Endothelial cell (in vitro differentiated cells): ENCODE measurements at regions not wholly inside any gene's neighbourhood (a gene's known extent, or its start where the extent isn't known, plus 50 kb on each side); places are given as distances from the start of the nearest gene placed in this dataset.

Source experiments
- DNase-seq: peaks from one replicate; pipeline ENCODE4 v3.0.0; 2021; ENCODE audit warnings: low spot score
- H3K27ac Mint-ChIP-seq: one replicate; pipeline ENCODE4 v1.8.0; 2021; ENCODE audit warnings: mixed read lengths, inconsistent platforms; ENCODE audit not compliant: unreplicated experiment
- H3K27me3 Mint-ChIP-seq: one replicate; pipeline ENCODE4 v1.8.0; 2021; ENCODE audit warnings: mild to moderate bottlenecking, moderate library complexity, mixed read lengths, inconsistent platforms; ENCODE audit not compliant: unreplicated experiment
- H3K36me3 Mint-ChIP-seq: one replicate; pipeline ENCODE4 v1.8.0; 2021; ENCODE audit warnings: mild to moderate bottlenecking, low read depth, mixed read lengths, inconsistent platforms; ENCODE audit not compliant: unreplicated experiment
- H3K4me1 Mint-ChIP-seq: one replicate; pipeline ENCODE4 v1.8.0; 2021; ENCODE audit warnings: mild to moderate bottlenecking, mixed read lengths, inconsistent platforms; ENCODE audit not compliant: unreplicated experiment
- H3K4me3 Mint-ChIP-seq: one replicate; pipeline ENCODE4 v1.8.0; 2021; ENCODE audit warnings: mild to moderate bottlenecking, mixed read lengths, inconsistent platforms; ENCODE audit not compliant: unreplicated experiment
- H3K9me3 Mint-ChIP-seq: one replicate; pipeline ENCODE4 v1.8.0; 2021; ENCODE audit warnings: mixed read lengths, inconsistent platforms; ENCODE audit not compliant: unreplicated experiment
- TF ChIP-seq, protein P1 (sequence below): fragments of 200-600 bp; sonication (generic); IDR thresholded peaks from one replicate; pipeline ENCODE4 v1.5.0; 2021; ENCODE audit warnings: antibody characterized with exemption; ENCODE audit not compliant: unreplicated experiment

DNA sequence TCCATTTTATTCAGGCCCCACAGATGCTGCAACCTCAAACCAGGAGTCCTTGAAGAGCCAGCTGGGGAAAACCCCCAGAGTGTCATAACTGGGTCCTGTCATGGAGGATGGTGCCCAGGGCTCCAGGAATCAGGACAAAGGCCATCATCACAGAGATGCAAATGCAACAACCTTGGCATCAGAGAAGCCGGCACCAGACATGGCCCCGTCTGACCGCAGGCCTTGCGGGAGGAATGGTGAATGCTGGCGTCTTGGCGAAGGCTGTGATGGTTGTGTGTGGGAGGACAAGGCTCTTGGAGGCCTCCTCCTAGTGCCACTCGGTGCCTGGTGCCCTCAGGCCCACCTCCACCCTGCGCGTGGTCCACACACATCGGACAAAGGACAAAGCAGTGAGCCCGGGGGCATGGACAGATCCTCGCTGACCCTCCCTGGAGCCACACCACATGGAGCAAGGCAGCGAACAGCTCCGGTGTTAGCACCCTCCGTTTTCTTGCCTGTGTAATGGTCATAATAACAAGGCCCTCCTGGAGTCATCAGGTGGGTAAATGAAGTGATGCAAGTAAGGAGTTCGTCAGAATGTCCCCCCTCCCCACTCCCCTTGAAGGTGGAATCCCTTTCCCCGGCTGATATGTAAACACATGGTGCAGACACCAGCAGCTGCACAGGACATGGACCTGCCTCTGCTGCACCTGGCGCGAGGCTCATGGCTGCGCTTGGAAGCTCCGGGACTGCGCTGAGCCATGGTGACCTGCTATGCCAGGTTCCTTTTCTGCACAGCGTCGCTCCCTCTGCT lies 380.7 kb downstream of the IRX2 start:
- peaks cover 10% of the 10 kb centered on the region for H3K27me3 Mint-ChIP-seq
- TF ChIP-seq, protein P1, sequence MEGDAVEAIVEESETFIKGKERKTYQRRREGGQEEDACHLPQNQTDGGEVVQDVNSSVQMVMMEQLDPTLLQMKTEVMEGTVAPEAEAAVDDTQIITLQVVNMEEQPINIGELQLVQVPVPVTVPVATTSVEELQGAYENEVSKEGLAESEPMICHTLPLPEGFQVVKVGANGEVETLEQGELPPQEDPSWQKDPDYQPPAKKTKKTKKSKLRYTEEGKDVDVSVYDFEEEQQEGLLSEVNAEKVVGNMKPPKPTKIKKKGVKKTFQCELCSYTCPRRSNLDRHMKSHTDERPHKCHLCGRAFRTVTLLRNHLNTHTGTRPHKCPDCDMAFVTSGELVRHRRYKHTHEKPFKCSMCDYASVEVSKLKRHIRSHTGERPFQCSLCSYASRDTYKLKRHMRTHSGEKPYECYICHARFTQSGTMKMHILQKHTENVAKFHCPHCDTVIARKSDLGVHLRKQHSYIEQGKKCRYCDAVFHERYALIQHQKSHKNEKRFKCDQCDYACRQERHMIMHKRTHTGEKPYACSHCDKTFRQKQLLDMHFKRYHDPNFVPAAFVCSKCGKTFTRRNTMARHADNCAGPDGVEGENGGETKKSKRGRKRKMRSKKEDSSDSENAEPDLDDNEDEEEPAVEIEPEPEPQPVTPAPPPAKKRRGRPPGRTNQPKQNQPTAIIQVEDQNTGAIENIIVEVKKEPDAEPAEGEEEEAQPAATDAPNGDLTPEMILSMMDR: no peak
- no peak overlapping the region for H3K27ac Mint-ChIP-seq
- H3K4me3 Mint-ChIP-seq: no peak overlapping the region
- DNase-seq: no peak
- H3K36me3 Mint-ChIP-seq: peaks cover 13% of the 10 kb centered on the region
- no peaks in the 10 kb centered on the region for H3K4me1 Mint-ChIP-seq
- H3K9me3 Mint-ChIP-seq: peaks cover 23% of the 10 kb centered on the region

DNA sequence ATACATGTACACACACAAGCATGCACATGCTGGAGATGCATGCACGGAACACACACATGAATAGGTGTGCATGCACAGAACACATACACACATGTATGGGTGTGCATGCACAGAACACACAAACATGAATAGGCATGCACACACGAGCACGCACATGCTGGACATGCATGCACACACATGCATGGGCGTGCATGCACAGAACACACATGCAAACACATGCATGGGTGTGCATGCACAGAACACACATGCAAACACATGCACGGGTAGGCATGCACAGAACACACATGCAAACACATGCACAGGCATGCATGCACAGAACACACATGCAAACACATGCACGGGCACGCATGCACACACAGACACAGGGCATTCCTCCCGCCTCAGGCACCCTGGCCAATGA lies 382.3 kb downstream of the IRX2 start:
- Mint-ChIP-seq H3K4me3 (peak overlapping the region; percentile 25), H3K27ac (no peak overlapping the region), H3K36me3 (peaks cover 11% of the 10 kb centered on the region), H3K4me1 (no peaks in the 10 kb centered on the region), H3K27me3 (peaks cover 10% of the 10 kb centered on the region), H3K9me3 (peaks cover 25% of the 10 kb centered on the region)
- no peak for DNase-seq
- TF ChIP-seq, protein P1: no peak

DNA sequence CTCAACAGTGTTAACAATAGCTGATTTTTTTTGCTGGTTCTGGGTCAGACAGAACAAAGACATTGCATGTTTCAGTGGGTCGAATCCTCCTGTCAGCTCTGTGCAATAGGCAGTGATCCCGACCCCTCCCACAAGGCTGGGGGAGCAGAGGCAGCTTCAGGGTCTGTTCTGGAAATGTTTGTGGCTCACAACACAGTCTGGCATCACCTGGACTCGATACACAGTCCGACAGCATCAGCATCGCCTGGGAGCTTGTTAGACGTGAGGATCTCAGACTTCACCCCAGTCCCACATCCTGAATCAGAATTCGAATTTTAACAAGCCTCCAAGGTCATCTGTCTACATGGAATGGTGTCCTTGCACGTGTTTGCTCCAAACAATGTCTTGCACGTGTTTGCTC lies 384.7 kb downstream of the IRX2 start:
- H3K27ac Mint-ChIP-seq: no peak overlapping the region
- H3K4me3 Mint-ChIP-seq: no peak overlapping the region
- peaks cover 22% of the 10 kb centered on the region for H3K9me3 Mint-ChIP-seq
- DNase-seq: no peak
- H3K36me3 Mint-ChIP-seq: peaks cover 7% of the 10 kb centered on the region
- H3K4me1 Mint-ChIP-seq: no peaks in the 10 kb centered on the region
- peaks cover 8% of the 10 kb centered on the region for H3K27me3 Mint-ChIP-seq
- TF ChIP-seq, protein P1: no peak

DNA sequence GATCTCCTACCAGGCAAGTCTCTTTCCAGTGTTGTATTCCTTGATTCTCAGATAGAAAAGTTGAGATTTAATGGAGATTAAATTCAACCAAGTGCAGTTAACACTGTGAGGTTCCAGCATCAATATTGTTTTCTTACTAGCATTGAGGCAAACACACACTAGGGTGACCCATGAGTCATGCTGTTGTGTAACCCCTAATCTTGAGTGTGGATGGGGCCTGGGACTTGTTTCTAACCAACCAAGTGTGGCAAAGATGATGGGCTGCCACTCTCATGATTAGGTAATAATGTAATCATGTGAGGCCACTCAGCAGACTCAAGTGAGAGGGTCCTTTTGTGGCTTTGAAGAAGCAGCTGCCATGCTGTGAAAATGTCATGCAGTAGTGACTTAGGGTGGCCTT lies 394.2 kb downstream of the IRX2 start:
- Mint-ChIP-seq H3K9me3 (no peaks in the 10 kb centered on the region), H3K27me3 (no peaks in the 10 kb centered on the region), H3K27ac (no peak overlapping the region), H3K36me3 (peaks cover 3% of the 10 kb centered on the region), H3K4me1 (no peaks in the 10 kb centered on the region), H3K4me3 (no peak overlapping the region)
- no peak for DNase-seq
- TF ChIP-seq, protein P1: no peak

DNA sequence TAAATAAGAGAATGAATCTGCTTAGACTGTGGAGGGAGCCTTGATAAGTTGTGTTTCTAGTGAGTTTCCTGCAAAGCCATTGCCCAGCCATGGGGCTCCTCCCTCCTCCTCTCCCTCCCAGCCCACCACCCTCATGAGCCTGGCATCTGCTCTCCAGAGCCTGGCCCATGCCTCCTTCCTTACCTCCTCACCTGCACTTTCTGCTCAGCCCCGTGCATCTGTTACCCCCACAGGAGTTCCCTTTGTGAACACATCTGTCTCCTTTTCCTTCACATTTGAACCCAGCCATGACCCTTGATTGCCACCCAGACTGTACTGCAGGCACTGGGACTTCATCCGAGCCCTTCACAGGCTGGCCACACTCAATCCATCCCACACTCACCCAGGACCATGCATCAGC lies 395.6 kb downstream of the IRX2 start:
- H3K9me3 Mint-ChIP-seq: peaks cover 4% of the 10 kb centered on the region
- no peak for DNase-seq
- H3K4me3 Mint-ChIP-seq: no peak overlapping the region
- peaks cover 3% of the 10 kb centered on the region for H3K27me3 Mint-ChIP-seq
- H3K36me3 Mint-ChIP-seq: peaks cover 6% of the 10 kb centered on the region
- H3K27ac Mint-ChIP-seq: no peak overlapping the region
- H3K4me1 Mint-ChIP-seq: no peaks in the 10 kb centered on the region
- TF ChIP-seq, protein P1: no peak
